HT-29 (cell line): ENCODE measurements at regions not wholly inside any gene's neighbourhood (a gene's known extent, or its start where the extent isn't known, plus 50 kb on each side); places are given as distances from the start of the nearest gene placed in this dataset.
"Not testable (repeated sequence)": the region's sequence is repeated elsewhere in the genome, so short reads cannot be mapped to it uniquely, and the experiment has no call there.

Experiments used
- DNase-seq: peaks from one replicate; pipeline ENCODE4 v3.0.0-alpha.2; 2015; ENCODE audit warnings: low spot score

DNA sequence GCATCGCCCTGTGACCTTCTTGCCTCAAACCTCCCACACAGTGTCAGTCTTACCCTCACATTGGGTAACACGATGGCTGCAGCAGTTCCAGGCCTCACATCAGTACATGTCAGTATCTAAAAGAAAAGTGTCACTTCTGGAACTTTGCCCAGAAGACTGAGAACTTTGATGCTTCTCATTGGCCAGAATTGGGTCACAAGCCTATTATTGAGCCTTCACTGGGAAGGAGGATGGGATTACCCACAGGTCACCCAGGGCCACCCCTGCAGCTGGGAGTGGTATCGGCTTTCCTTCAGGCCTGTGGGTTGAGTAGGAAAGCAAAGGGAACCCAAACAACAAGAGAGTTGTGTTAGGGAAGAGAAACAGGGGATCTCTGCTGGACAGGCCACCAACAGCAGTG lies 111.5 kb downstream of the NPY start:
- no peak for DNase-seq

GRCh38 chr7:24396387-24396786 lies 112.4 kb downstream of the NPY start:
- DNase-seq = not testable (repeated sequence)

DNA sequence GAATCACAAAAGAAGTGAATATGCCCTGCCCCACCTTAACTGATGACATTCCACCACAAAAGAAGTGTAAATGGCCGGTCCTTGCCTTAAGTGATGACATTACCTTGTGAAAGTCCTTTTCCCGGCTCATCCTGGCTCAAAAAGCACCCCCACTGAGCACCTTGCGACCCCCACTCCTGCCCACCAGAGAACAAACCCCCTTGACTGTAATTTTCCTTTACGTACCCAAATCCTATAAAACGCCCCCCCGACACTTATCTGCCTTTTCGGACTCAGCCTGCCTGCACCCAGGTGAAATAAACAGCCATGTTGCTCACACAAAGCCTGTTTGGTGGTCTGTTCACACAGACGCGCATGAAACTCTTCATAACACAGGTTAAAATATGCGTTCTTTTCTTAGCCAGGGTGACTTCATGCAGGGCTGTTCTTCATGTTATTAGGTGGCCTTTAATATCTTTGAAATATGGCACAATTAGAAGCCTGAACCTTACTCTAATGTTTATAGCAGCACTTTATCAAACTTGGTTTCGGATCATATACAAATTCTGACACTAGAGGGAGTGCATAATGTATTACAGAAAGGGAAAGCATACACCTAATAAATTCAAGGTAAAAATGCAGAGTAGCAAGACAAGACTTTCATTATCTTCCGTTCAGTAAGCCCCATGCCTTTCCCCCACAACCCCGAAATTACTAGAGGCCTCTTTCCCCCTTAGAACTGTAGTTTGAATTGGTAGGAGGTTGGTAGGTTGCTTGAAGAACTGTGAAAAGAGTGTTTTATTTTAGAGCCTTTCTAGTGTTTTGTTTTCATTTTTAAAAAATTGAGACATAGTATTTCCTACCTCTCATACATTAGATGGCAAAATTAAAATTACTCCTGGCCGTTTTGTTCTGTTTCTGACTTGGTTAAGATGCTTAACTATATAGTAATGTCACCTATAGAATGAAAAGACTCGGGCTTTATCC lies 117.9 kb downstream of the NPY start:
- DNase-seq = peak; percentile 59

DNA sequence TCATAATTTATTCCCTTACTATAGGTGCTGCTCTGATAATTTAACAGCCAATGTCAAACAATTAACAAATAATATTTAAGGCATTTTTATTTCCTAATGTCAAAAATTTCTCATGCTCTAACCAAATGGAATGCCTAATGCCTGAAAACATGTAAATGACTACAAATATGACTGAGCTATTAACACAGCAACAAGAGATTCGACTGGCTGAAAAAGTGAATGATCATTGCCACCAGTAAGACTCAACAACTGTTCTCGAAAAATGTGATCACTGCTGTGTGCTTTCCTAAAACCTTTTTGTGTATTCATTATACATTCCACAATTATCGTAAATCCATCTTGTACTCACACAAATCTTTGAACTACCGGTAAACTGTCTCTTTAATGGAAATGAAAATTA lies 118.7 kb downstream of the NPY start:
- no peak for DNase-seq

- DNase-seq = no peak
Observed at GRCh38 chr7:24403557-24403956, 119.6 kb downstream of the NPY start.

DNA sequence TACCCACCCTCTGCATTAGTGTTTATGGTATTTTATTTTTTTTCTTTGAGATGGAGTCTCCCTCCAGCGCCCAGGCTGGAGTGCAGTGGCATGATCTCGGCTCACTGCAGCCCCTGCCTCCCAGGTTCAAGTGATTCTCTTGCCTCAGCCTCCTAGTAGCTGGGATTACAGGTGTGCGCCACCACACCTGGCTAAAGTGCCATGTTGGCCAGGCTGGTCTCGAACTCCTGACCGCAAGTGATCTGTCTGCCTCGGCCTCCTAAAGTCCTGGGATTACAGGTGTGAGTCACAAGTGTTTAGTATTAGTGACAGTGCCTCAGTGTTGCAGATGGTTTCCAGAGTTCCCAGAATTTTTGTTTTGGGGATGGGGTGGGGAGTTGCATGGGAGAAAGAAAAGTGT lies 120.3 kb downstream of the NPY start:
- no peak for DNase-seq

DNA sequence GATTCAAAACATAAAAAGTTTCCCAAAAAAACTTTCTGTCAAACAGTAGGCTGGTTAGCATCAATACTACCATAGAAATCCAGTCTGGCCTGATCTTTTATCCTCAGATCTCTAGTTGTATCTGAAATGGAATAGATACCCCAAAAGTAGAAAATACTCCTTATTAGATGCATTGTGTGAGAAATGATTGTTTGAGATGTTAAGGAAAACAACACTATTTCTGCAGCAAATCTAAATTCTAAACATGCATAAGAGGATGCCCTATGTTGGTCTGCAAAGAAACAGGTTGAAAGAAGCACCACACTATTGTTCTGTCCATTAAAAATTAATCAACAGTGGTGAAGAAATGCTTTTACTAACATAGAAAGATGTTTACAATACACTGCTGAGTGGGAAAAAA lies 121.0 kb downstream of the NPY start:
- no peak for DNase-seq

DNA sequence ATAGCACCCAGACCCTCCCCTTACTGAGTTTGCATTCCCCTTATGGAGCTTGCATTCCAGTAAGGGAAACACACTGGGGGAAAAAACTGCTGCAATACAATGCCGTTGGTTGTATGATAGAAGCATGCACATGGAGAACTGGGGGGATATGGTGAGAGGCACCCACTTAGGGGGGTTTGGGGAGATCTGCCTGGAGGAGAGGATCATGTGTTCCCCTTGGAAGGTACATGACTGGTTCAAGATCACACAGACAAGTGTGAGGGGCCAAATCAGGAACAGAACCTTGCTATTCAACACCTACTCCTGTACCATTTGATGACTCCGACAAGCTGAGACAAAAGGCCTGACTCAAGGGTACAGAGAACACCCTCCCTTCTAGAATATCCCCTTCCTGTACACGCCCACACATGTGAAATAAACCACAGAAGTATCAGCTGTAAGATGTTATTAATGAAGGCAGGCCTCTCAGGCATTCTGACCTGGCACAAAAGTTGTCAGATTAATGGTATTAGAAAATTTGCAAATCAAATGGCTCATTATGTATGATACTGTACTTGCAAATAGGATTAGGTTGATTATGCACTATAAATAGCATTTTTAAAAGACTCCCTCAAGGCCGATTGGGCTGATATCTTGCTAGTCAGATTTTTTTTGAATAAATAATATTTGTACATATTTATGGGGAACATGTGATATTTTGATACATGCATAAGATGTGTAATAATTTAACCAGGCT lies 122.2 kb downstream of the NPY start:
- no peak for DNase-seq

GRCh38 chr7:24406789-24407299 lies 122.9 kb downstream of the NPY start:
- DNase-seq = no peak

- no peak for DNase-seq
Observed at GRCh38 chr7:24407965-24408364, 124.0 kb downstream of the NPY start.

DNA sequence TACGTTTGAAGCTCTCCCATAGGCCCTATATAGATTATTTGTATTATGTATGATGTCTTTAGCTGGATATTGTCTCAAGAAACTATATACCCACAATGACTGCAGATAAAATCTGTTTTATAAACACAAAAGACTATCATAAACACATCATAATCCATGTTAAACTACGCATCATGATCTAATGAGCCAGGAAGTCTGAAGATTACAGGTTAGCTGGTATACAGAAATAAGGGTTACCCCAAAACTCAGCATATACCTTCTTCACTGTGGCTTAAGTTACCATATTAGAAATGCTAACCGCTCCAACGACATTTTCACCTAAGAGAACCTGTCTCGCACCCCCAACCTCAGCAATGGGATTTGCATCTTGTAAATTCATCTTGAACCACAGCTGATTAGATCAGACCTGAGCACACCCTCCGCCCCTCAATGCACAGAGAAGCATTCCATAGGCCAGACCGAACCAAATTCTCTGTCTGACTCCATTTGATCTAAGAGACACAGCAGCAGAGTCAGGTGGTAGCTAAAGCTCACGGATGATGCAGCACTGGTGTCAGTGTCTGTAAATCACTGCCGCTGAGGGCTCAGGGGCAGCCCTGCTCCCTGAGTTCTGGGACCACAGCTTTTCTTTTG lies 124.9 kb downstream of the NPY start:
- no peak for DNase-seq

- no peak for DNase-seq
Observed at GRCh38 chr7:24409431-24410024, 125.5 kb downstream of the NPY start.

DNA sequence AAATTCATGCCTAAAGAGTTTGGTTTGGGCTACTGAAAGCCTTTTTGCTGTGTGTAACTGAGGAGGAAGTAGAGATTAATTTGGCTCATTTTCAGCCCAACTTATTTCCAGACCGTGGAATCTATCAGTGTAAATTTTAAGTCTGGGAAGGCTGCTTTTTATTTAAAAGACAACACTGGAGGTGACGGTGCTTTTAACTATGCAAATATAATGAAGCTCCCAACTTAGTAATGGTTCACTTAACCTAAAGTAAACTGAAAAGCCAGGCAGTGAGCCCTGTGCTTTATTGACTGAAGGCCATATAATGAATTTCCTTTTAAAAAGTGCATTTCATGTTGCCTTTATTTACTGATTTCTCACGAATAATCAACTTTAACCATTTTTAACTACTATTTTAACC lies 127.2 kb downstream of the NPY start:
- DNase-seq = no peak

DNA sequence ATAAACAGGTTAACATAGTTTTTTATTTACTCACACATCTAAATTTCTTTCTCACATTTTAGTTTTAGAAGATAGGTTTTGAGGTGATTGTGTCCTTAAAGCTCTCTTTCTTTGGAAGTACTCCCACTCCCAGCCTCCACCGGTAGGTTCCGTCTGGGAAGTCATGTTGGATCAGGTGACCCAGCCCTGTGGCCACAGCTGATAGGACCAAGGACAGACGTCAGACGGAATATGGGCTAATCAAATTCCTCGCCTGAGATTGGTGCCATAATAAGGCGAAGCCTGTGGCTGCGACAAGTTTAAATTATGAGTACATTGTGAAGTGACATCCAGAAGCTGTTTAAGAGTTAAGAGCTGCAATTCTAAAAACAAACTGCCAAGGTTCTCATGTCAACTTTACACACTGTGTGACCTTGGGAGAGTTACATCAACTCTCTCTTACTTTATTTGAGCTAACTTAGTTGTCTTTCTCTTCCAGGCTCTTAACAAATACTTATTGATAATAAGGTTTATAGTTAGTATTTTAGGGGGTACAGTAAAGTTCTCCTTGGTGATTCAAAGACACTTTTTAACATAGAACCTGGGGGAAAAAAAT lies 133.6 kb downstream of the NPY start:
- no peak for DNase-seq

GRCh38 chr7:24419077-24419476 lies 135.1 kb downstream of the NPY start:
- DNase-seq = peak; percentile 15

- no peak for DNase-seq
Observed at GRCh38 chr7:24419511-24419910, 135.5 kb downstream of the NPY start.

DNA sequence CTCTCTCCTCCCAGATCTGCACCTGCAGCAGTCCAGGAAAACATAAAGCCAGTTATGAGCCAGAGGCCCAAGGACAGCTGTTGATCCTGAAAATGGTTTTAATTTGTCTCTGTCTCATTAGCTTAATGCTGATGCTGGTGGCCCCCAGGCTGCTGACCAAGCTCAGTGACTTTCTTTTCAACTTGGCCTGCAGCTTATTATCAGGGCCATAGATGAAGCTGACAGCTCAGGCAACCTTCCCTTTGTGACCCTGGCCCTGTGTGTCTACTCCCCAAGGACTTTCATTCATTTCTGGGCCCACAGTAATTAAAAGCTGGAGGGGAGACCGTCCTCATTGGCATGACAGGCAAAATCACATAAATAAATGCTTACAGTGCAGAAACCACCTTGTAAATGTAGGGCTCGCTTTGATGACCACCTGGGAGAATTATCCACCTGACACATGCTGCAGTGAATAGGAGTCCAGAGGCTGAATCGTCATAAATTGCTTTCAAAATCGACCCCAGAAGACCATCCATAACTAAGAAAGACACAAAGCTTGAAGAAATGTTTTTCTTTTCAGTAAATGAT lies 138.5 kb downstream of the NPY start:
- no peak for DNase-seq

DNA sequence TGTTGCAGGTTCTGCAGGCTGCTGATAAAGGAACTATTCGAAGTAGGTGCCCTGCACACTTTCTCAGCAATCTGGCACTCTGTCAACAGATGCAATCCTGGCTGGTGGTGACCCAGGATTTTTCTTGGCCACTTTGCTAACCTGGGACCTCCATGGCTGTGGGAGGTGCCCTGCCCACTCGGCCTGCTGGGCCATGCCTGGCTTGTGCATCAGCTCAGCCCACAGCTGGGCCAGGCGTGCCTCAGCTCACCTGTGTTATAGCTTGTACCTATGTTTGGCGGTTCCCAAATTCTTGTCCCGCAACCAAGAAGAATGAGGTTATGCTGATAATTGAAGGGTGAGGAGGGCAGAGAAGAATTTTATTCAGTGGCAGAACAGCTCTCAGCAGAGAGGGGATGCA lies 141.7 kb downstream of the NPY start:
- no peak for DNase-seq

DNA sequence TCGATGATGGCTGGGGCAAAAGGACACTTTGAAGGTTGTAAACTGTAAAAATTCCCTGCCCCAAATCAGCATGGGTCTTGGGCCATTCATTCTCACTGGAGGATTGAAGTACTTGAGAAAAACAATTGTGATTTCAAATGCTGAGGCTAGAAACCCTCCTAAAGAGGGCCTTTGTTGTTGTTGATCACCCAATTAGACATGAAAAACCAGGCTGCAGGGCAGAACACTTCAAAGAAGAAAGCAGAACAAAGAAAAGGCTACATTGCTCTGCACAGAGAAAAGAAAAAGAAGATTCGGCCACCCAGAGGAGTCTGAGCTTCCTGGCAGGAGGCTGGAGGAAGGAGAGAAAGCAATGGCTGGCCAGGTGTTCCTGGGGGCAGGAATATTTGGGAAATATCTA lies 143.1 kb downstream of the NPY start:
- no peak for DNase-seq

DNA sequence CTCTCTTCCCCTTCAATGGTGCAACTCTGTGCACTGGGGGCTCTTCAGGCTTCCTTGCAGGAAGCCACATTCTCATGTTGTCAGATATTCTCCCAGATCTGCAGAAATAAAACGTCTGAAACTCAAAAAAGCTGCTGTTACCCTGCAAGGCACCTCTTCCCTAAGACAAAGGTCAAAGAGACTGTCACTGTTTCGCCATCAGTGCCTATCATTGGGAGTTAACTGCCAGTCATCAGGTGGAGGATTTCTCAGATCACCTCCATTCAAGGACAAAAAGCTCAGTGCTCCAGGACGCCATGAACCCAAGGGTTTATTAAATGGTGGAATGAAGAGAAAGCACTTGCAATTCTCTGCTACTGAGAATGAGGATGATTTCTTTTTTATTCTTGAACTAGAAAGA lies 144.6 kb upstream of the PALS2 start:
- DNase-seq = no peak

DNA sequence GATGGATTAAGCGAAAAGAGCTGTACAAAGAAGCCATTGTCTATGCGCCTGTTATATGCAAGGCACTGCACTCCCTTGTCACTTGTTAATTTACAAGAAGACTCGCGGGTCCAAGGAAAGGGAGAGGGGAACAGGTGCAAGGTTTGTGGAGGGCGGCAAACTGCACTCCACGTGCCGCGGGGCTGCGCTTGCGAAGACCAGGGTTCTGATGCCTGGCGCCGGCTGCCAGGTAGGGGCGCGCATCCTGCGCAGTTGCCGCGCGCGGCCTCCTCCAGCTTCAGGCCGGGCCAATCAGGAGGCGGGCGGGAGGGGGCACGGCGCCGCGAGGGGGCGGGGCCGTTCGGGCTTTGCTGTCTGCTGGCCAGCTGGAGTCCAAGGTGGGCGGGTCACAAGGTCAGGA lies 140.6 kb upstream of the PALS2 start:
- no peak for DNase-seq
